ENCODE measurements at regions not wholly inside any gene's neighbourhood (a gene's known extent, or its start where the extent isn't known, plus 50 kb on each side); places are given as distances from the start of the nearest gene placed in this dataset.
"Not testable (repeated sequence)": the region's sequence is repeated elsewhere in the genome, so short reads cannot be mapped to it uniquely, and the experiment has no call there.

DNA sequence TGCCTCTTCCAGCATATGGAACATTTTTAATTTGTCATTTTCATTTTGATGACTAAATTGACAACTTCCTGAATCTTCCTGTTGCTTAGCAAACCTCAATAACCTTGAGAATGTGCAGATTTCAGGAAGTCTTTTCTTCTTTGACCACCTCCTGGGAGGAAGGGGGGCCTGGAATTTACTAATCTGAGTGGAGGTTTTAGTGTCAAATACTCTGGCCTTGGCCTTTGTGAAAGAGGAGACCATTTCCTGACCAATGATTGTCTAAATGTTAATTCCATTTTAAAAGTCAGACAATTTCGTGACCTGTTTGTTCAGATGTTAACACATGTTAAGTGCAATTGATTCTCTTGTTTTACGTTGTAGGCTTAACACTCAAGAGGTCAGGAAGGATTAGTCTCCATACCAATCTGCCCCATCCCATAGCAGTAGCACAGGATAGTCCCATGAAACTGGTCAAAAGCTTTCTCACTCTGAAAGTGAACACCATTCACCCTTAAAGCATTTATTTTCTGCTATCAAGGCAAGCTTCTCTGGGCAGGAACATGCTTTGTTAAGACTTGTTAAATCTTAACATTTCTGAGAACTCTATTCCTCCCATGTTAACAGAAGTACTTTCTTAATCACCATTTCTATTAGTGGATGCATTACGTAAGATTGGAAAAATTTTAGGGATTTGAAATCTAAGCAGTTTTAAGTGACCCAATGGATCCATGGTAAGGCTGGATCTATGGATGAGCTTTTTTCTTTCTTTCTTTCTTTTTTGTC lies 219.6 kb downstream of the RND3 start:
- peaks cover 0 to 11% (median 5%) of the 10 kb centered on the region in 10 experiments; a peak in 9 of 20 replicates for H3K4me1 ChIP-seq
- TF ChIP-seq Cebpa-rat (IDR thresholded peaks at IDR 0.05), result no peak
- H3K9ac ChIP-seq, result no peak overlapping the region
- H3K4me3 ChIP-seq, result no peak overlapping the region
- no peaks in the 10 kb centered on the region for H3K36me3 ChIP-seq
- no peaks in the 10 kb centered on the region for H3K27me3 ChIP-seq
- peak overlapping the region in 1 of 11 experiments; percentile 23; a peak in 1 of 22 replicates for H3K27ac ChIP-seq
- H4K20me1 ChIP-seq, result no peaks in the 10 kb centered on the region
- peak overlapping the region in 5 of 11 experiments; percentile 0 to 40 (median 21); a peak in 4 of 22 replicates for H3K4me2 ChIP-seq
- H3K9me3 ChIP-seq (replicated peaks in 1 of 11), result no peaks in the 10 kb centered on the region

DNA sequence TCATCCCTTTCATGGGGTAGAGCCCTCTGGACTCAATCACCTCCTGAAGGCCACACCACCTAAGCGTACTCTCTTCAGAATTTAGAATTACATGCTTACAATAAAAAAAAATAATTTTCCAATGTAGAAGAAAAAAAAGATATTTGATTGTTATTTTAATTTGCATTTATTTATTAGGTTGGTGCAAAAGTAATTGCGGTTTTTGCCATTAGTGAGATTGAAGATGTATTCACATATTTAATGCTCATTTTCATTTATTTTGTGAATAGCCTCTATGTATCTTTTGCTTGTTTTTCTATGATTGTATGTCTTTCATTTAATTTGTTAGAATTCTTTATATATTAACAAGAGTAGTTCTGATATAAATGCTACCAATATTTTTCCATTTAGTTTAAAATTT lies 220.5 kb downstream of the RND3 start:
- no peak for TF ChIP-seq Cebpa-rat (IDR thresholded peaks at IDR 0.05)
- H3K9me3 ChIP-seq (replicated peaks in 1 of 11), result peaks cover 0 to 4% (median 0%) of the 10 kb centered on the region in 11 experiments; a peak in 7 of 22 replicates
- peaks cover 0 to 11% (median 5%) of the 10 kb centered on the region in 10 experiments; a peak in 9 of 20 replicates for H3K4me1 ChIP-seq
- no peaks in the 10 kb centered on the region for H4K20me1 ChIP-seq
- H3K9ac ChIP-seq, result no peak overlapping the region
- H3K4me3 ChIP-seq, result no peak overlapping the region
- H3K36me3 ChIP-seq, result no peaks in the 10 kb centered on the region
- no peak overlapping the region for H3K27ac ChIP-seq
- no peaks in the 10 kb centered on the region for H3K27me3 ChIP-seq
- no peak overlapping the region for H3K4me2 ChIP-seq

DNA sequence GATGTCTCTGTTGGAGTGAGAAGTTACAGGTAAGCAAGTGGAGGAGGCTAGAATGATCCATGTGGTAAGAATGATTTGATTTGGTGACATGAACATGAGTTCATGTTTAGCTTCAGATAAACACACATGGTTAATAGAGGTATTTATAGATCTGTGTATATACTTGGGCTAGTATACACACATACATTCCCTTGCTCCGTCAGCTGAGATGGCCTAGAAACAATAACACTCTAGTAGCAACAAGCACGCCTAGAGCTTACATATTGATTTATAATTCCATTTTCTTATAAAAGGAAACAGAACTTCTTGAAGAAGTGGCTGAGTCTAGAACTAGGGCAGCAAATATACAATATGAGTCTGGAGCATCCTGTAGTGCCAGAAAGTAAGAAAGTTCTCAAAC lies 223.0 kb downstream of the RND3 start:
- no peak overlapping the region for H3K4me3 ChIP-seq

DNA sequence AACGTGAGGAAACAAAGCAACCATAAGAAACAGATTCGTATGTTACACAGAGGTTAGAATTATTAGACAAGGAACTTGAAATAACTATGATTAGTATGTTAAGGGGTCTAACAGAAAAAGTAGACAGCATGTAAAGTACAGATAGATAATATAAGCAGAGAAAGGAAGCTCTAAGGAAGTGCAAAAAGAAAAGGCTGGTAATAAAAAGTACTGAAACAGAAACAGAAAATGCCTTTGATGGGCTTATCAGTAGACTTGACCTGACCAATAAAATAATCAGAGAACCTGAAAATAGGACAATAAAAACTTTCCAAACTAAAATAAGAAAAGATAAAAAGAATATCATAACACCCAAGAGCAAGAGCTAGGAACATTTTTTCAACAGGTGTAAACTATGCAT lies 225.8 kb downstream of the RND3 start:
- Histone ChIP-seq H4K20me1 (no peaks in the 10 kb centered on the region), H3K9me3 (replicated peaks in 1 of 11) (peaks cover 0 to 16% (median 0%) of the 10 kb centered on the region in 11 experiments; a peak in 8 of 22 replicates), H3K36me3 (no peaks in the 10 kb centered on the region), H3K9ac (no peak overlapping the region), H3K4me2 (no peak overlapping the region), H3K27ac (no peak overlapping the region), H3K4me3 (no peak overlapping the region), H3K27me3 (no peaks in the 10 kb centered on the region), H3K4me1 (no peaks in the 10 kb centered on the region)
- TF ChIP-seq Cebpa-rat (IDR thresholded peaks at IDR 0.05), result no peak

More for the DNA sequence above, 223.0 kb downstream of the RND3 start:
- no peak for TF ChIP-seq Cebpa-rat (IDR thresholded peaks at IDR 0.05)
- Histone ChIP-seq H3K4me1 (peaks cover 0 to 11% (median 5%) of the 10 kb centered on the region in 10 experiments; a peak in 9 of 20 replicates), H3K36me3 (no peaks in the 10 kb centered on the region), H3K9ac (no peak overlapping the region), H3K27ac (no peak overlapping the region), H3K27me3 (no peaks in the 10 kb centered on the region), H3K4me2 (no peak overlapping the region), H4K20me1 (no peaks in the 10 kb centered on the region), H3K9me3 (replicated peaks in 1 of 11) (peaks cover 0 to 16% (median 0%) of the 10 kb centered on the region in 11 experiments; a peak in 8 of 22 replicates)

DNA sequence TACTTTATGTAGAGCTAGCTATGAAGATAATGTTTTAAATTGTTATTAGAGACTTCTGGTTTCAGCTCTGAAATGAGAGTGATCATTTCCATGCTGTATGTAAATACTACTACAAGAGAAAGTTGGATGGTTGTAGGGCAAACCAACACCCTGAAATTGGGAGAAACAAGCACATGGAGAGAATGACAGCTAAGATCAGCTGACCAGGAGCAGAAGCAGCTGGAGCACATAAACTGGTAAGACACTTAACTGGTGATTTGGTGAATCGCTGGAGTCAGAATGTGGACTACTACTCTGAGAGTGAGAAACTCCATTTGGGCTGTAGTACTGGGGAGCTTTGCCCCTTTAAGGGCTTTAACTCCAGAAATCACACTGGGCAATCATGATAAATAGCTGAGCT lies 226.8 kb downstream of the RND3 start:
- Histone ChIP-seq H3K36me3 (no peaks in the 10 kb centered on the region), H3K9ac (no peak overlapping the region), H3K27me3 (no peaks in the 10 kb centered on the region), H3K4me2 (no peak overlapping the region), H3K9me3 (replicated peaks in 1 of 11) (peaks cover 0 to 16% (median 0%) of the 10 kb centered on the region in 11 experiments; a peak in 8 of 22 replicates), H3K27ac (no peak overlapping the region), H4K20me1 (no peaks in the 10 kb centered on the region), H3K4me3 (no peak overlapping the region), H3K4me1 (no peaks in the 10 kb centered on the region)
- no peak for TF ChIP-seq Cebpa-rat (IDR thresholded peaks at IDR 0.05)

DNA sequence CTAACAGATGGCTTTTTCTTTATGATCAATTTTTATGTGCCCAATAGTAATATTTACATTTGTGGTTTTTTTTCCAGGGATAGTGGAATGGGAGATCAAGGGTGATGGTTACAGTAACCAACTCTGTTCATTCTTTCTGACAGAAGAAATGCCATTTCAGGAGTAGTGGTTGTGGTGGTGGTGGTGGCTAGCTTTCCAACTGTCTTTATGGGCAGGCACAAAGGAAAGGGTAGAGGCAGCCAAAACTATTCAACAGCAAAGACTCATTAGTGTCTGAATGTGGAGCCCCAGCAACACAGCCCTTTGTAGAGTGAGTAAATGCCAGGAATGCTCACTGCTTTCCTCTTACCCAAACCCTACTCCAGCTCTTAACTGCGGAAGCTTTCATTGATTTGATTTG lies 227.7 kb downstream of the RND3 start:
- H3K4me3 ChIP-seq, result no peak overlapping the region
- no peak overlapping the region for H3K9ac ChIP-seq
- peaks cover 0 to 16% (median 0%) of the 10 kb centered on the region in 11 experiments; a peak in 8 of 22 replicates for H3K9me3 ChIP-seq (replicated peaks in 1 of 11)
- no peaks in the 10 kb centered on the region for H3K4me1 ChIP-seq
- H3K4me2 ChIP-seq, result no peak overlapping the region
- H4K20me1 ChIP-seq, result no peaks in the 10 kb centered on the region
- no peak overlapping the region for H3K27ac ChIP-seq
- TF ChIP-seq Cebpa-rat (IDR thresholded peaks at IDR 0.05), result no peak
- no peaks in the 10 kb centered on the region for H3K27me3 ChIP-seq
- no peaks in the 10 kb centered on the region for H3K36me3 ChIP-seq

DNA sequence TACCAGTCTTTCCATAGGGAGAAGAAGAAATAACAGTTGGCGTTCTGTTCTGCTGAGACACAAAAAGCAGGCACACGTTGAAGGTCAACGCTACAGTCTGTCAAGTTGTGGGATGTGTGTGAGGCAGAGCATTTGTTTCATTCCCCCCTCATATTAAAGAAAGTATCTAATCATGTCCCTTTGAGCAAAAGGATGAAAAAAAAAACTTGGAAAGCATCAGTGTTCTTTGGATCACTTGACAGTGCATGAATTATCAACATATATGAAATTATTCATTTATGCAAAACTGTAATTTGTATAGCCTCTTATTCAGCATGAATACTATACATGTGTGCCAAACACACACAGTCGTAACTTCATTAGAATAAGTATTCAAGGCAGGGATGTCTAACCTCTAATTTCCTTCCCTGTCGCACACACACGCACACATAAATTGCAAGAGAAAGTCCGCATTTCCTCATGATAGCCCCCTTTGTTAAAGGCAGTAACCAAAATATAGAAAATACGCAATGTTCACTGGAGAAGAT lies 228.6 kb downstream of the RND3 start:
- no peak overlapping the region for H3K9ac ChIP-seq
- H3K4me3 ChIP-seq, result no peak overlapping the region
- no peaks in the 10 kb centered on the region for H3K4me1 ChIP-seq
- no peak overlapping the region for H3K4me2 ChIP-seq
- H3K36me3 ChIP-seq, result no peaks in the 10 kb centered on the region
- H3K27ac ChIP-seq, result no peak overlapping the region
- peaks cover 0 to 16% (median 0%) of the 10 kb centered on the region in 11 experiments; a peak in 8 of 22 replicates for H3K9me3 ChIP-seq (replicated peaks in 1 of 11)
- no peaks in the 10 kb centered on the region for H4K20me1 ChIP-seq
- no peaks in the 10 kb centered on the region for H3K27me3 ChIP-seq
- TF ChIP-seq Cebpa-rat (IDR thresholded peaks at IDR 0.05), result no peak

DNA sequence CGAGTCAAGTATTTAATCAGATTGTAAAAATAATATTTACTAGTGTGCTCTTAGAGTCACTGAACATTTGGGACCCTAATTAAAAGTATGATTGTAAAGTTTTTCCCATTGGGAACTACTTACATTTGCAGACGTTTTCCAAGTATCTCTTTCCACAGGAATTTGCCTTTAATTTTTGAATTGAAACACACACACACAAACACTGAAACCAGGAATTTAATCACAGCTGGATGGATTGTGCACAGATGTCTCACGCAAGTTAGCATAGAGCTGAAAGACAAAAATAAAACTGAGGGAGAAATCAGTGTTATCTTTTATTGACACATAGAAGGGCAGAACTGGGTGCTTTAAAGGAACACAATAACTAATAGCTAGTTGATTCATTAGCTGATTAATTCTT lies 230.7 kb downstream of the RND3 start:
- H3K4me1 ChIP-seq, result peaks cover 0 to 10% (median 0%) of the 10 kb centered on the region in 10 experiments; a peak in 3 of 20 replicates
- H3K27me3 ChIP-seq, result no peaks in the 10 kb centered on the region
- H3K27ac ChIP-seq, result no peak overlapping the region
- H3K9ac ChIP-seq, result no peak overlapping the region
- H3K4me2 ChIP-seq, result no peak overlapping the region
- no peaks in the 10 kb centered on the region for H4K20me1 ChIP-seq
- H3K9me3 ChIP-seq (replicated peaks in 1 of 11), result peaks cover 0 to 10% (median 0%) of the 10 kb centered on the region in 11 experiments; a peak in 8 of 22 replicates
- no peaks in the 10 kb centered on the region for H3K36me3 ChIP-seq
- H3K4me3 ChIP-seq, result no peak overlapping the region
- TF ChIP-seq Cebpa-rat (IDR thresholded peaks at IDR 0.05), result no peak

DNA sequence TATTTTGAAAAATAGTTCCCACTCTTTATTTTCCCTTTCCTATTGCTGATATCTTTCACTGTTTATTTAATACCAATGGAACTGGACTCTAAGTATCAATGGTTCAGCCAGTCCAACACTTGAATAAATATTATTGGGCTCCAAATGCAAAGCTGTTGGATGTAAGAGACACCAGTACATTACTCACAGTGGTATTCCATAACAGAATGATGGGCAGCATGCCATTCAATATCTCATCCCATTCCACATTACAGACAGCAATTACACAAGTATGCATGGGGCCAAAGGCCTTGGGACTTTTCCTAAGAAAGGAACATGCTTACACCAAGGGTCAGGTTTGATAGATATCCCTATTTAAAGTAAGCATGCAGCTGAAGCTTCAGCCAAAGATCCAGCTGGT lies 231.9 kb downstream of the RND3 start:
- Histone ChIP-seq H4K20me1 (no peaks in the 10 kb centered on the region), H3K9me3 (replicated peaks in 1 of 11) (no peaks in the 10 kb centered on the region), H3K4me2 (no peak overlapping the region), H3K27me3 (no peaks in the 10 kb centered on the region), H3K4me3 (no peak overlapping the region), H3K4me1 (peaks cover 0 to 10% (median 0%) of the 10 kb centered on the region in 10 experiments; a peak in 3 of 20 replicates), H3K9ac (no peak overlapping the region), H3K27ac (no peak overlapping the region), H3K36me3 (no peaks in the 10 kb centered on the region)
- no peak for TF ChIP-seq Cebpa-rat (IDR thresholded peaks at IDR 0.05)

DNA sequence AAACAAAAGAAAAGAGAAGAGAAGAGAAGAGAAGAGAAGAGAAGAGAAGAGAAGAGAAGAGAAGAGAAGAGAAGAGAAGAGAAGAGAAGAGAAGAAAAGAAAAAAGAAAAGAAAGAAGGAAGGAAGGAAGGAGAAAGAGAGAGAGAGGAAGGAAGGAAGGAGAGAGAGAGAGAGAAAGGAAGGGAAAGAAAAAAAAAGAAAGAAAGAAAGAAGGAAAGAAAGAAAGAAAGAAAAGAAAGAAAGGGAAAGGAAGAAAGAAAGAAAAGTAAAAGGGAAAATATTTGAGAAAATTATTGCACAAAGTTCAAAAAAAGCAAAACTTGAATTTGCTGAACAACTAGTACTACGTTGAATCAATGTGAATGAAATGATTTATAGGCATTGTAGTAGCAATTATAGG lies 237.7 kb downstream of the RND3 start:
- H3K27me3 ChIP-seq; H3K9me3 ChIP-seq (replicated peaks in 1 of 11); H3K36me3 ChIP-seq; H3K4me1 ChIP-seq; H3K27ac ChIP-seq; H3K4me3 ChIP-seq; H3K4me2 ChIP-seq; H4K20me1 ChIP-seq; H3K9ac ChIP-seq: not testable (repeated sequence)
